ENCODE measurements at regions not wholly inside any gene's neighbourhood (a gene's known extent, or its start where the extent isn't known, plus 50 kb on each side); places are given as distances from the start of the nearest gene placed in this dataset.

DNA sequence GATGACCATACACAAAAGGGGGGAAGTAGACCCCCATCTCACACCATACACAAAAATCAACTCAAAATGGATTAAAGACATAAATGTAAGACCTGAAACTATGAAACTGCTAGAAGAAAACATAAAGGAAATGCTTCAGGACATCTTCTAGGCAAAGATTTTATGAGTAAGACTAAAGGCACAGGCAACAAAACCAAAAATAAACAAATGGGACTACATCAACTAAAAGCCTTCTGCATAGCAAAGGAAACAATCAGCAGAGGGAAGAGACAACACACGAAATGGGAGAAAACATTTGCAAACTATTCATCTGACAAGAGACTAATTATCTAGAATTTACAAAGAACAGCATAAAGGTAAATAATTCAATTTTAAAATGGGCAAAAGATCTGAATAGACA lies 152.1 kb downstream of the AXIN2 start:
- POLR2A ChIA-PET = no interaction called here
- CTCF ChIA-PET = no interaction called here

DNA sequence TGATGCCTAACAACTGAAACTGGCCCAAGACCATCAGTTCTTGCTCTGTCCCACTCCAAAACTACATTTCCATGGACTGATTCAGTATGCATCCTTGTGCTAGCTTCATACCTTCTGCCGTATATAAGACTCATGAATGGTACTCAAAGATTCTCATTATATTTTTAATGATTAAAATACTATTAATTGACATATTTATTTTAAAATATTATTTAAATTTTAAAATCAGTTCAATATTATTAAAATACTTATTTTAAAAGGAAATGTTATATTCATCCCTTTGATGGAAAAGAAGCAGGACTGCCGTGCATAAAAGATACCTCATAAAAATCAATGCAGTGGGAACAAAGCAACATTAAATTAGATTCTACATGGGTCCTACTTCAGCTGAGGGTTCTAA lies 153.4 kb downstream of the AXIN2 start:
- ChIA-PET CTCF (no interaction called here), POLR2A (no interaction called here)

DNA sequence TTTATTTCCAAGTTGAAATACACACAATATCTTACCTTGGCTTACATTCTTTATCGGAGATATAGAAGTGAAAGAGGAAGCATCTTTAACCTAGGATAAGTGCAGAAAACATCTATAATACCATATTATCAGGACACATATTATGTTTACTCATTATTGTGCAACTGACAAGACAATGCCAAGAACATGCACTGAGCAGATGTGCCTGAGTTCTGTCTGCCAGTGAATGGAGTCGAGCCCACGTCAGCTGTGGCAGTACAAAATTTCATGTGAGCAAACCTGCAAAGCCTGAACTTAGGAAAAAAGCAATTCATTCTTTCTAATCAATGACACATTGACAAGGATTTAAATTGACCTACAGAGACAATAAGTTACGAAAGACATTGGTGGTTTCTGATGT lies 154.4 kb downstream of the AXIN2 start:
- ChIA-PET POLR2A (no interaction called here), CTCF (no interaction called here)

DNA sequence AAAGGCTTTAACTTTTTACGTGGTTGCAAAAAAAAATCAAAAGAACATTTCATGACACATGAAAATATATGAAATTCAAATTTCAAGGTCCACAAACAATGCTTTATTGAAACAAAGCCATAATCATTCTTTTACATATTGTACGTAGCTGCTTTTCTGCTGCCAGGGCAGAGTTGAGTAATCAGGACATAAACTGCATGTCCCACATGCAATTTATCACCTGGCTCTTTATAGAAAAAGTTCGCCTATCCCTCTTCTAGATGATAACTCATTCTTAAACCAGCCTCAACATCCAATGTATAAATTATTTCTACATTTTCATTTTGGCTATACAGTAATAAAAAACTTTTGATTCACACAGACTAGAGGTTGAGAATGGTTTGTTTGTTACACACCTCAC lies 154.9 kb downstream of the AXIN2 start:
- ChIA-PET POLR2A (no interaction called here), CTCF (no interaction called here)

DNA sequence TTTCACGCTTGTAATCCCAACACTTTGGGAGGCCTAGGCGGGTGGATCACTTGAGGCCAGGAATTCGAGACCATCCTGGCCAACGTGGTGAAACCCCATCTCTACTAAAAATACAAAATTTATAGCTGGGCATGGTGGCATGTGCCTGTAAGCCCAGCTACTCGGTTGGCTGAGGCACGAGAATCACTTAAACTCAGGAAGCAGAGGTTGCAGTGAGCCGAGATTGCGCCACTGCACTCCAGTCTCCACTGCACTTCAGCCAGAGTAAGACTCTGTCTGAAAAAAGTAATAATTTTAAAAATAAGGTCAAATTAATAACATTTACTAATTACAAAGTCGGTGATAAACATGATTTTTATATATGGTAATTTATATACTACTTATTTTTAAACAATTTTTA lies 155.9 kb downstream of the AXIN2 start:
- ChIA-PET POLR2A (no interaction called here), CTCF (no interaction called here)

DNA sequence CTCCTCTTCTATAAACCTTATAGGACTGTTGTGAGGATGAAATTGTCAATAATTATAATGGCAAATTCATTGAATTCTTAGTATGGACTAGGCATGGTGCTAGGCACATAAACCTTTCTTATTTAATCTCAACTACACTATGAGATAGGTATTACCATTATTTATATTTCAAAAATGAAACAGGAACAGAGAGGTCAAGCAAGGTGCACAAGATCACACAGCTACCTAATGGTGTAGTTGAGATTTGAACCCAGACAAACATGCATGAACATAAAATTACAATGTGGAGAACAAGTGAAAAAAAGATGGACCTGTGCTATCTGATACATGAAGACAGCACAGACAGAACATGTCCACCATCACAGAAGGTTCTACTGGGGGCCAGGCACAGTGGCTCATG lies 156.7 kb downstream of the AXIN2 start:
- CTCF ChIA-PET = no interaction called here
- POLR2A ChIA-PET = no interaction called here

DNA sequence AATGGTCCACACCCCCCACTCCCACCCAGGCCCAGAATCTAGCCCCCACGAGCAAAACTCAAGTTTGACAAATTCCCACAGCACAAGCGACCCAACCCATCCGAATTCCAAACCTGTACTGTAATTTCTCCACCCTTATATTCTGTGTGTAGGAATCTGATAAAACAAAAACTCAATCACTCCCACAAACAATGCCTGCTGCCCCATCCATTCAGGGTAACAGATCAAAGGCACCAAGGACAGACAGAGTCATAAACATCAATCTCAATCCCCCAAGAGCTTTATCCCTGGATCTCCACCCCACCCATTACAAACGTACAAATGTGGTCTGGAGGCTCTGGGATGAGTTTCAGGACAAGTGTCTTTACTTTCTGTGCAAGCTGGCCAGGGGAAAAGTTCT lies 157.8 kb downstream of the AXIN2 start:
- ChIA-PET POLR2A (no interaction called here), CTCF (no interaction called here)

DNA sequence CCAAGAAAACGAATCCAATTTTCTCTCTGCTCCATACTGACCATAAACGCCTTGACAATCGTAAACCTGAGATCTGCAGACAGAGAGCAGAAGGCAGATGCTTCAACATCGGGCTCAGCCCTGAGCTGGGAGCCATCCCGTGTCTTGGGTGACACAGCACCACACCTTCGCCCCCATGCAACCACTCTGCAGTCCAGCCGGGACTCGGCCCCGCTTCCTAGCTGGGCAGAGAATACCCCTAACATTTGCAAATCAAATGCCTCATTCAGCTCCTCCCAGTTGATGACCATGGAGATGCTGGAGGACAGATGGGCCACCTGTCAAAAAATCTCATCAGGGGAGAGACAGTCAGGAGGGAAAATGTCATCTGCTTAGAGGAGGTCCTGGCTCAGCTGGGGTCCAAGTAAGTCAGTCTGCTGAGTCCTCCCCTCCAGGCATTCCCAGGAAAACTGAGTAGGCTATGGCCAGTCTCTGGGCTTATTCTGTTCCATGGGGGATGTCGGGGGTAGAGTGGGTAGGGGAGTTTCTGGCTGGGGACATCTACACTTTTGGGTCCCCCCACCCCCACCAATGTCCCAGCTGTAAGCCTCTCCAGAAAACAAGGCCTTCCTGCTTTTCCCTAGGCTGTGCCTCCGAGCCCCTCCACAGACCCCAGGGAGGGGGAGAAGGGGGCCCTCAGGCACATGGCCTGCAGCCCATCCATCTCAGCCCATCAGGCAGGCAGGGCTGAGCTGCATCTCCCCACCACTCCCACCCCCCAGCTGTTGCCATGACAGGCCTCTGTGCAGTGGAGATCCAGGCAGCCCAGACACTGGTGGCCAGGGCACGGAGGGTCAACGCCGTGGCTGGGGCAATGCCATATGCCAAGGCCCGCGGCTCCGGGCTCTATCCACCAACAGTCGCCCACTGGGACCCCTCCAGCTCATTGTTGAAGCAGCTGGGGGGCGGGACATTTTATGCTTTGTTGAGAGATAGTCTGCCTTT lies 158.6 kb downstream of the AXIN2 start:
- CTCF ChIA-PET = no interaction called here
- POLR2A ChIA-PET = no interaction called here

DNA sequence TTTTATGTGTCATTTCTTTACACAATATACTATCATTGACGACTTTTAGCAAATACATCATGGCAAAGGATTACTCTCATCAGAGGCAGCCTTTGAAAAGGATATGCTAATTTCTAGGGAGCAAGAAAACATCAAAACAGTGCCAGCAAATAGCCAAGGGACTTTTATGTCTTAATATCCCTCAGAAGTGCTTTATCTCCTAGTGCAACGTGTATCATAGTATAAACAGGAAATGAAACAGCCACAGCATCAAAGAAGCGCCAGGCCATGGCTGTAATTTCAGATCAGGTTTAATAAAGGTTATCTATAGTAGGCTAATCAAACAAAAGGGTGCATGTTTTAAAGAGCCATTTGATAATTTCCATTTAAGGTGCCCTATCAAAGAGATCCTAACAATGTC lies 159.9 kb downstream of the AXIN2 start:
- CTCF ChIA-PET = no interaction called here
- POLR2A ChIA-PET = no interaction called here

DNA sequence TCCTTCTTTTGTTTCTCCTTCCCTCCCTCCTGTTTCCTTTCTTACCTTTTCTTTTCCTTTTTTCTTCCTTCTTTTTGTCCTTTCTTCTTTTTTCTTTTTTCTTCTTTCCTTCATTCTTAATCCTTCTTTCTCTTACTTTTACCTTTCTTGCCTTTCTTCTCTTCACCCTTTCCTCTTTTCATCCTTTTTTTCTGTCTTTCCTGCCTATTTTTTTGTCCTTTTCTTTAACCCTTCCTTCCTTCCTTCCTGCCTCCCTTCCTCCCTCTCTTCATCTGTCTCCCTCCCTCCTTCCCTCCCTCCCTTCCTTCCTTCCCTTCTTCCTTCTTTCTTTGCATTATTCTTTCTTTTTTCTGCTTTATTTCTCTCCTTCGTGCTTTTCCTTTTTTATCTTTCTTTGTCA lies 160.7 kb downstream of the AXIN2 start:
- CTCF ChIA-PET = no interaction called here
- POLR2A ChIA-PET = interaction anchor here (0.6 kb wide), 1 partner anchor 48 kb away, joined by 5 read pairs; no protein-coding TSS in a partner anchor

DNA sequence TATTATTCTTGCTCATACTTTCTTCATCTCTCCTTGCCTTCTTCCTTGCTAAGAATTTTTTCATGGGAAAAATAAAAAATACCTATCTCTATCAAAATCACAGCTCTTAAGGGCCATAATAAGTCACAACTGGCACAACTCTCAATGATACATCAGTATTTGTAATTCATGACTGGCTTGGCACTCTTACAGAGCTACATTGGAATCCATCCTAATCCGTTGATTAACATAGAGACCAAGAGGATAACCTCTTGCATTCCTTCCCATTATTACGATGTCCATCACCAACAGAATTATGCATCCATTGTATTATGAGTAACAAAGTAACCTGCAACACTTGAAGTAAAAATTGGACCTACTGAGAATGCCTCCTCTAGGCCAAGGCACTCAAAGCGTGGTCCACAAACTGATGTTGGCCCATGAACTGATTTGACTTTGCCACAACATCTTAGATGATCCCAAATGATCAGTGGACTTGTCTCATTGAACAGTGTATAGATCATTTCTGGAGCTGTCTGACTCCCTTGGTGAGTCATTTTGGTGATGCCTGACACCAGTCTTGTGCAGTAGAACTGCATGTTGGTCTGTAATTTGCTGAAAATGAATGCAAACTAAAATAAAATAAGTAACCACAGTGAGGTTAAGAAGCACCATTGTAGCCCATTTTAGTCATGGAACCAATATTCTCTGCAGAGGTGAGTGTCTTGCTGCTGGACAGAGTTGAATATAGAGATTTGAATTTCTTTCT lies 163.2 kb downstream of the AXIN2 start:
- ChIA-PET CTCF (interaction anchor here (1.1 kb wide), 1 partner anchor 104 kb away, joined by 4 read pairs; no protein-coding TSS in a partner anchor), POLR2A (no interaction called here)

DNA sequence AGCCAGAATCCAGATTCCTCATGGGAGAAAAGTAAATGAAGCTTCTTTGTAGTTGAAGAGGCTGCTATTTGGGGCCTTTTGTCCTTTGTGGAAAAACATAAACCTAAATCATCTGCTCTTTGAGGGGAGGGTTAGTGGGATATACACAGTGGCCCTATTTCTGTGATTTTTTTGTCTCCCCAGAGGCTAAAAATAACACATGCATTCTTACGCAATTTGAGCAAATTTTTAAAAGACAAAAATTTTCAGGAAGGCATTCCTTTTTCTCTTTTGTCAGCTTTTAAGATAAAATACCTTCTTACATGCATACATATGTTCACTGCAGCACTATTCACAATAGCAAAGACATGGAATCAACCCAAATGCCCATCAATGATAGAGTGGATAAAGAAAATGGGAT lies 165.5 kb downstream of the AXIN2 start:
- POLR2A ChIA-PET = no interaction called here
- CTCF ChIA-PET = interaction anchor here (1.1 kb wide), 1 partner anchor 56 kb away, joined by 3 read pairs; no protein-coding TSS in a partner anchor

DNA sequence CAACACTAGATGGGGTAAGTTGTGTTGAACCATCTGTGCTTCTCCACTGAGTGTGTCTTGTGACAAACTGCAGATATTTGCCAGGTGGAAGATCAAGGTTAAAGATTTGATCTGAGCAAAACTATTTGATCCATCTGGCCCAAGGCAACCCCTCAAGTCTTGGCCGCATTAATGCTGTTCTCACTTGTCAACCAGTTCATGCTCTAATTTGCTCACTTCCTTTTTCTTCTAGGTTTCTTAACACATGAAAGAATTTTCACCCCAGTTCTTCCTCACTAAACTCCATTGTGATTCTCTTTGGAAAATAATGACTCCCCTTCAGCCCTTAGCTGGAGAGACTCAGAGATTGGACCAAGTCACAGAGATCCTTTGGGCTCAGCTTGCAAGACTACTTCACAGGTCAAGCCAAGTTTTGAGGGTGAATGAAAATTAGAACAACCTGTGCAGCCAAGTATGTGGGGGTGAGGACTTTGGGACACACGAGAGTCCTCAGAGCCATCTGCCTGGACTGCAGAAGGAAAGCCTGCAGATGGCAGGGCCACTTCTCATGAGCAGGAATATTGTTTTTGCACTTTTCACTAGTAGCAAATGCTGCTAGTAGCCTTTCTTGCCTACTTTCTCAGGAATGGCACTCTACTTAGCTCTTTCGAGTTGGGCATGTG lies 166.5 kb downstream of the AXIN2 start:
- ChIA-PET CTCF (no interaction called here), POLR2A (no interaction called here)

DNA sequence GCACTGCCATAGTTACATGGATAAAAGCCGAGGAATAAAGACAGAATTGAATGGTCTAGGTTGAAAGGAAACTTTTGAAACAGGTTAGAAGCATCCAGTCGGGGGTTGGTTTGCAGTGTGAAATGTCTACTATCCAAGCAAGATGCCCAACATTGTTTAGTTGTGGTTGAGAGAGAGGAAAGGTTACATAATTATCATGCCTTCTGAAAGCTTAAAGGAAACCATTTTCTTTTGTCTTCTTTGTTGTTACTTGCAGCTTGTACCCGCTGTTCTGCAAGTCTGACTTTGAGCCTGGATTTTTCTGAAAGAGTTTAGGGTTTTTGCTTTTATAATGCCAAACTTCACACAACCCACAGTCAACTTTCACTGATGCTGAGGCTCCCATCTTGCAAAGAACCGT lies 167.9 kb downstream of the AXIN2 start:
- POLR2A ChIA-PET = no interaction called here
- CTCF ChIA-PET = no interaction called here

DNA sequence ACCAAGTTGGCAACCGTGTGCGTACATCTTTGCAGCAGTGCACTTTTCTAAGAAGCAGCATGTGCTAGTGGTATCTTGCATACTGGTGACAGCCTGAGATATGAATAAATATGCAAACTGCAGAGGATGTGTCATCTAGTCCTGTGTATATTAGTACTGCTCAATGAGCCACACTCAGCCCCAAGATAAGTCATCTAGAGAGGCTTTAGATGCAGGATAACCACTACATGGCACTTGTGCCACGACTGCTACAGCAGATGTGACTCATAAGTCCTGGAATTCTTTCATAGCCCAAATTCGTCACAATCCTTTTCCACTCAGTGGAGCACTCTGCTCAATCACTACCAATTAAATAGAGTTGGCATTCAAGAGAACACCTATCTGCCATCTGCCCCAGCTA lies 171.5 kb downstream of the AXIN2 start:
- ChIA-PET POLR2A (no interaction called here), CTCF (no interaction called here)

DNA sequence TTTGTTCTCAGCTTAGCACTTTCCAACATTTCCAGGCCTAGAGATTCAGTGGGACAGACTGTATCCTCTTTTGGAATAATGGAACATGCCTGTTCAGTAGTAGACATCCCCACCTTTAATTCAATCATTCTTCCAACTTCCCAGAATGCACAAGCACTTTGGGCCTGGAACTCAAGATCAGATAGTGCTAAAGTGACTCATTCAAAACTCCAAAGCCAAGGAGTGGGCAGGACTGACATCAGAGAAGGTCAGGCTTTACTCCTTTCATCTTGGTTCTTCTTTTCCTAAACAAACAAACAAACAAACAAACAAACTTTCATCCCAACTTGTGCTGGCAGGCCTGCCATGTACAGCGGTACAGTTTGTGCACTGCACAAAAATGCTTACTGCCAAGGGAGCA lies 172.0 kb downstream of the AXIN2 start:
- ChIA-PET CTCF (interaction anchor here (0.6 kb wide), 1 partner anchor 182 kb away, joined by 3 read pairs; no protein-coding TSS in a partner anchor), POLR2A (no interaction called here)

DNA sequence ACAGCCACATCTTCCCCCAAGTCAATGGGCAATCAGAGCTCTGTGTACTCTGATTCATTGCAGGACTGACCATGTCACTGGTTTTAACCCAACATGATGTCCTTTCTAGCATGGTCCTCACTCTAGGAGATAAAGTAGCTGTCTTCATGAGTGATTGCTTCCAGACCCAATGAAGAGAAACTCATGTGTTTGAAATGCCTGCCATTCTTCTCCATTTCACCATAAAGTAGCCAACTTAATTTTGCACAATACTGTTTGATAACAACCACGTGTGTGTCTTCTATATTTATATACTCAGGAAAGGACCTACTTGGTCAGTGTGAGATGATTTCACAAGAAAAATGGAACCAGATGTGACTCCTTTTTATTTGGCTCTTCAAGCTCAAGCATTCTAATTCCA lies 172.5 kb downstream of the AXIN2 start:
- ChIA-PET POLR2A (no interaction called here), CTCF (interaction anchor here (0.6 kb wide), 1 partner anchor 182 kb away, joined by 3 read pairs; no protein-coding TSS in a partner anchor)

DNA sequence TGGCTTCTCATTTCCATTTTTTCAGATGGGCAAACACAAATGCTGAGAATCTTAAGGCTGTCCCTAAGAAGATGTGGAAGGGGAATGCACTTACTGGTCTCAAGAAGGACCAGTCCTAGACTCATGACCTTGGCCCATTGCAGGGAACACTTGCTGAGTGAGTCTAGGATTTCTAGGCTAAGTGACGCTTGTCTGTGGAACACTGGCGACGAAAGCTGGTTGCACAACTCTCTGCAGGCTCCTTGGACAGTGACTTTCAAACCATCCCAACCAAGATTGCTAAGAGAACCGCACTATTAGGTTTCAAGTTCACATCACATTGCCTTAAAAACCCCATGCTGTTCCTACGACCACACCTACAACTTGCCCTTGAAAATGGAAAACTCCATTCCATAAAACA lies 174.1 kb downstream of the AXIN2 start:
- ChIA-PET POLR2A (no interaction called here), CTCF (no interaction called here)

DNA sequence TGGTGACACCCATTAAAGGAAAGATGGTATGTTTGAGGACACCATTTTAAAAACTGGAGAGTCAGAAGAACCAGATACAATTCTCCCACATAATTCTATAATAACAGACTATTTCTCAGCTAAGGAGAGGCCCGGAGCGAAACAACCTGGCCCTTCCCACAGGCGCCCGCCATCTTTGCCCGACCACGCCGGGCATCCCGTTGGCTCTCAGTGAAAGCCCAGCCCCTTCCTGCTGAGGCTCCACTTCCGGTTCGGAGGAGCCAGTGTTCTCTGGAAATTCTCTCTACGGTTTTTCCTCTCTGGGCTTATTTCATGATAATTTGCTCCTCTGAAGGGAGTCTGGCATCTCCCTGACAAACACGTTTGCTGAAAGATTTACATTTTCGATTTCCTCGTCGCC lies 175.7 kb downstream of the AXIN2 start:
- ChIA-PET CTCF (no interaction called here), POLR2A (no interaction called here)

DNA sequence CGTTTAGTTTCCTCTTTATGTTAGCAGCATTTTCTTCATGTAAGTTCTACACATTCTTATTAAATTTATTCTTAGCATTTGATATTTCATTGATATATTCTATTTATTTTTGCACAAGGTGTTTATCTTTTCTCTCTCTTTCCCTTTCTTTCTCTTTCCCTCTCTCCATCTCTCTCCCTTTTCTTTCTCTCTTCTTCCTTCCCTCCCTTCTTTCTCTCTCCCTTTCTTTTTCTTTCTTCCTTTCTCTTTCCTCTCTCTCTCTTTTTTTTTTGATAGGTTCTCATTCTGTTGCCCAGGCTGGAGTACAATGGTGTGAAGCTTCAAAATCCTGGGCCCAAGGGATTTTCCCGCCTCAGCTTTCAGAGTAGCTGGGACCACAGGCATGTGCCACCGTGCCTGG lies 176.4 kb downstream of the AXIN2 start:
- CTCF ChIA-PET = no interaction called here
- POLR2A ChIA-PET = no interaction called here

DNA sequence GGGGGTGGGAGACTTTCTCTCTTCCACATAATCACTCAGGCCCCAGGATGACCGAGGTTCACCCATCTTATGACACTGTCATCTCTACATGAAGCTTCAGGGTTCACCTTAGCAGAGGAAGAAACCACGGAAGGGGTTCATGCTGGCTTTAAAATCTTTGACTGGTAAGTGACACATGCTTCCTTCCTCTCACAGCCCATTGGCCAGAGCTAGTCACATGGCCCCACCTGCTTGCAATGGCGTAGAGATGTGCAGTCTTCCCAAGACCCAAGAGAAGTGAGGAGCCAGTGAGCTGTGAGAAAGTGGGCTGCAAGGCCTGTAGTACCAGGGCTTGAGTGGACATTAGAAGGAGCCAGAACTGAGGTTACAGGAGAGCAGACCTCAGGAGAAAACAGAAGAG lies 180.3 kb downstream of the AXIN2 start:
- POLR2A ChIA-PET = no interaction called here

More for the DNA sequence above, 180.3 kb downstream of the AXIN2 start:
- CTCF ChIA-PET = no interaction called here

Data from activated CD8-positive, alpha-beta memory T cell treated with anti-CD3 and anti-CD28 coated beads for 36 hours (primary cell).